ENCODE measurements at regions not wholly inside any gene's neighbourhood (a gene's known extent, or its start where the extent isn't known, plus 50 kb on each side); places are given as distances from the start of the nearest gene placed in this dataset.

DNA sequence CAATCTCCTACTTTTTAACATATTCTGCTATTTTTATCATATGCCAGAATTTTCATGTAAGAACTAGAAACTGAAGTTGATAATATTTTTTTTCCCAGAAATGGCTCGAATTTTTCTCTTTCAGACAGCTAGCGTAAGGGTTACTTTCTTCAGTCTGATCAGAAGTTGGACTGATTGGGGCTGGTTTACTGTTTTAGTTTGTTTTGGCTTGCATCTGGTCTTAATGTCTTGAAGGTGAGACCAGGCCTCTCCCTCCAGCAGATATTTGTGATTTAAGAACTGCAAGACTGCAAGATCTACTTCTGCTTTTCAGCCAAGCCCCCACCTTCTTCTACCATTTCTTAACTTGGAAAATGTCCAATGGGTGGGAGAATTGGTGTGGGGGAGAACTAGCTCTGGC lies 266.4 kb downstream of the HAPSTR1 start:
- no peaks in the 10 kb centered on the region for H3K27me3 ChIP-seq
- H3K27ac ChIP-seq, result no peak overlapping the region
- DNase-seq, result no peak
- H3K4me1 ChIP-seq, result no peaks in the 10 kb centered on the region
- H3K4me3 ChIP-seq, result no peak overlapping the region
- no peaks in the 10 kb centered on the region for H3K36me3 ChIP-seq
- no peaks in the 10 kb centered on the region for H3K9me3 ChIP-seq
- TF ChIP-seq, protein P1, sequence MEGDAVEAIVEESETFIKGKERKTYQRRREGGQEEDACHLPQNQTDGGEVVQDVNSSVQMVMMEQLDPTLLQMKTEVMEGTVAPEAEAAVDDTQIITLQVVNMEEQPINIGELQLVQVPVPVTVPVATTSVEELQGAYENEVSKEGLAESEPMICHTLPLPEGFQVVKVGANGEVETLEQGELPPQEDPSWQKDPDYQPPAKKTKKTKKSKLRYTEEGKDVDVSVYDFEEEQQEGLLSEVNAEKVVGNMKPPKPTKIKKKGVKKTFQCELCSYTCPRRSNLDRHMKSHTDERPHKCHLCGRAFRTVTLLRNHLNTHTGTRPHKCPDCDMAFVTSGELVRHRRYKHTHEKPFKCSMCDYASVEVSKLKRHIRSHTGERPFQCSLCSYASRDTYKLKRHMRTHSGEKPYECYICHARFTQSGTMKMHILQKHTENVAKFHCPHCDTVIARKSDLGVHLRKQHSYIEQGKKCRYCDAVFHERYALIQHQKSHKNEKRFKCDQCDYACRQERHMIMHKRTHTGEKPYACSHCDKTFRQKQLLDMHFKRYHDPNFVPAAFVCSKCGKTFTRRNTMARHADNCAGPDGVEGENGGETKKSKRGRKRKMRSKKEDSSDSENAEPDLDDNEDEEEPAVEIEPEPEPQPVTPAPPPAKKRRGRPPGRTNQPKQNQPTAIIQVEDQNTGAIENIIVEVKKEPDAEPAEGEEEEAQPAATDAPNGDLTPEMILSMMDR (IDR thresholded peaks at IDR 0.05), result no peak
- TF ChIP-seq POLR2A (IDR thresholded peaks at IDR 0.05), result no peak

DNA sequence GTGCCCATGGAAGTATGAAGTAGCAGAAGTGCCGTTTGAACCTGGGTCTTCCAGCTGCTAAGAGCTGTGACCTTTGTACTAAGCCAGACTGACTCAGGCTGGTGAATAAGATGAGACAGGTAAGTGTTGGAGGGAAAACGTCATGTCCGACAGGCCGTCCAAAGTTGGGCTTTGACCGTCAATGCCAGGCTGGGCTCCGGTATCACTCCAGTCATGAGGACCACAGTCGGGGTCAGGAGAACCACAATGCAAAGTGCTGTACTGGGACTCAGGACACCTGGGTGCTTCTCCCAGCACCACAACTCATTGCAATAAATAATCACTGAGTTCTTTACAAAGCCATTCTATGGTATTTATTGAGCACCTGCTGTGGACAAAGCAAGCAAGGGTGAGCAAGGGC lies 268.6 kb downstream of the HAPSTR1 start:
- Histone ChIP-seq H3K4me1 (peaks cover 0 to 5% (median 0%) of the 10 kb centered on the region in 4 donors), H3K27me3 (no peaks in the 10 kb centered on the region), H3K9me3 (no peaks in the 10 kb centered on the region), H3K27ac (no peak overlapping the region), H3K36me3 (no peaks in the 10 kb centered on the region), H3K4me3 (no peak overlapping the region)
- DNase-seq, result peak in 1 of 3 donors; percentile 50
- TF ChIP-seq POLR2A (IDR thresholded peaks at IDR 0.05), result no peak
- TF ChIP-seq, protein P1 (IDR thresholded peaks at IDR 0.05), result no peak

DNA sequence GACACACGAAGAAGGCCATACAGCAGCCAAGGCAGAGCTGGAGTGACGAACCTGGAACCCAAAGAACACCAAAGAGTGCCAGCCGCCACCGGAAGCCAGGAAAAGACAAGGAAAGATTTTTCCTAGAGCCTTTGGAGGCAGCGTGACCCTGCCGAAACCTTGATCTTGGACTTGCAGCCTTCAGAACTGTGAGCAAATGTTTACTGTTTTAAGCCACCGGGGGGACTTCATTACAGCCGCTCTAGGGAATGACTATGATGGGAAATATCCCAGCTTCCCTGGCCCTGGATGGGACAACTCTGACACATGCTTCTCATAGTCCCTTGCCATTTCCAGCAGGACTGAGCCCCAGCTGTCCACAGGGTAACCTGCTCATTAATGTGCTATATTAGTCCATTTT lies 270.6 kb downstream of the HAPSTR1 start:
- no peak overlapping the region for H3K4me3 ChIP-seq
- no peaks in the 10 kb centered on the region for H3K36me3 ChIP-seq
- H3K27ac ChIP-seq, result no peak overlapping the region
- H3K27me3 ChIP-seq, result no peaks in the 10 kb centered on the region
- H3K9me3 ChIP-seq, result no peaks in the 10 kb centered on the region
- no peak for TF ChIP-seq POLR2A (IDR thresholded peaks at IDR 0.05)
- TF ChIP-seq, protein P1 (IDR thresholded peaks at IDR 0.05), result no peak
- H3K4me1 ChIP-seq, result peaks cover 0 to 5% (median 0%) of the 10 kb centered on the region in 4 donors
- DNase-seq, result no peak

DNA sequence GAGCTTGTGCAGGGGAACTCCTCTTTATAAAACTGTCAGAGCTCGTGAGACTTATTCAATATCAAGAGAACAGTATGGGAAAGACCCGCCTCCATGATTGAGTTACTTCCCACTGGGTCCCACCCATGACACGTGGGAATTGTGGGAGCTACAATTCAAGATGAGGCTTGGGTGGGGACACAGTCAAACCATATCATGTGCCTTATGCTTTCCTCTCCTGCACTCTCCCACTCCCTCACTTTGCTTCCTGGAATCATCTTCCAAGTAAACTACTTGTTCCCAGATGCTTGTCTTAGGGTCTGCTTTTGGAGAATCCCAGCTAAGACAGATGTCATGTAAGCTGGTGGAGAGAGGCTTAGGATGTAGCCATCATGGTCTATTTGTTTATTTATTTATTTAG lies 271.2 kb downstream of the HAPSTR1 start:
- H3K9me3 ChIP-seq, result no peaks in the 10 kb centered on the region
- no peak overlapping the region for H3K27ac ChIP-seq
- no peak overlapping the region for H3K4me3 ChIP-seq
- TF ChIP-seq, protein P1 (IDR thresholded peaks at IDR 0.05), result no peak
- no peak for TF ChIP-seq POLR2A (IDR thresholded peaks at IDR 0.05)
- H3K4me1 ChIP-seq, result peaks cover 0 to 5% (median 0%) of the 10 kb centered on the region in 4 donors
- no peaks in the 10 kb centered on the region for H3K27me3 ChIP-seq
- no peak for DNase-seq
- H3K36me3 ChIP-seq, result no peaks in the 10 kb centered on the region

- no peak overlapping the region for H3K27ac ChIP-seq
- no peak overlapping the region for H3K4me3 ChIP-seq
- TF ChIP-seq POLR2A (IDR thresholded peaks at IDR 0.05), result no peak
- TF ChIP-seq, protein P1 (IDR thresholded peaks at IDR 0.05), result no peak
- peaks cover 0 to 5% (median 0%) of the 10 kb centered on the region in 4 donors for H3K4me1 ChIP-seq
- no peaks in the 10 kb centered on the region for H3K9me3 ChIP-seq
- no peaks in the 10 kb centered on the region for H3K36me3 ChIP-seq
- no peak for DNase-seq
- no peaks in the 10 kb centered on the region for H3K27me3 ChIP-seq
Observed at GRCh38 chr16:9363520-9363919, 272.1 kb downstream of the HAPSTR1 start.
